NCI-H2081 treated with DMSO at 0.1 percent for 48 hours (cell line): ENCODE measurements at regions not wholly inside any gene's neighbourhood (a gene's known extent, or its start where the extent isn't known, plus 50 kb on each side); places are given as distances from the start of the nearest gene placed in this dataset.
A peak's percentile ranks its signal among the peaks of the same experiment; 100 is the strongest.
"Not testable (repeated sequence)": the region's sequence is repeated elsewhere in the genome, so short reads cannot be mapped to it uniquely, and the experiment has no call there.

Experiments used
- DNase-seq: peaks from one replicate; lab custom pipeline; 2025; lab: John Stamatoyannopoulos, UW

GRCh38 chr9:29394855-29395254, 1821.6 kb upstream of the C9orf72 start:
- DNase-seq: no peak

- no peak for DNase-seq
Observed at GRCh38 chr9:29397148-29397547, 1823.9 kb upstream of the C9orf72 start.

DNA sequence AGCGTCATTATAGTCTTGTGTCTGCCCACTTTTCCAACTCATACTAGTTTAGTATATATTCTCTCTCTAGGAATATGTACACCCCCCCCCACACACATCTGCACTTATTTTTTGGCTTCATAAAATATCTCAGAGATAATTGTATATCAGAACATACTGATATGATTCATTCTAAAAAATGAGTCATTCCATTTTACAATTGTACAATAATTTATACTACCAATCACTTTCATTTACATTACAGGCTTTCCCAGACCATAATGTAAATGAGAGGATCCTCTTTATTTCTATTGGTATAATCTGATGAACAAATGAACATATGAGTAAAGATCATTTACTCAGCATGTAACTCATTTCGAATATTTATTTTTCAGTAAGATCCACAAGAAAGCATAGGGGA, 1842.9 kb upstream of the C9orf72 start:
- no peak for DNase-seq

DNA sequence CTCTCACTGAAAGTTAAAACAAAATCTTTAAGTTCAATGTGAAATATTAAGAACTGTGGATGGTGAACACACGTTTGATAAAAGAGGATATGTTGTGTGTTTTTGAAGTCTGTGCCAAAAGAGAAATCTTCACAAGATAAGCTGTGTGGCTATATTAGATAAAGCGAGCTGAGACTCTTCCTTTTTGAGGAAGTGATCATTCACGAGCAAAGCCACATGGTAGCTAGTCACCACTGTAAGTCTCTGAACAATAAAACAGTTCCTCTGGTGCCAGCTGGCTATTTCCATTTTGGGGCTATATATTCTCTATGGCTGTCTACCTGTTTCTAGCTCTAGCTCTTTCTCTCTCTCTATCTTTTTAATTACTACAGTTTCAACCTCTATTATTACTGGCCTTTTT, 1849.2 kb upstream of the C9orf72 start:
- DNase-seq: no peak

DNA sequence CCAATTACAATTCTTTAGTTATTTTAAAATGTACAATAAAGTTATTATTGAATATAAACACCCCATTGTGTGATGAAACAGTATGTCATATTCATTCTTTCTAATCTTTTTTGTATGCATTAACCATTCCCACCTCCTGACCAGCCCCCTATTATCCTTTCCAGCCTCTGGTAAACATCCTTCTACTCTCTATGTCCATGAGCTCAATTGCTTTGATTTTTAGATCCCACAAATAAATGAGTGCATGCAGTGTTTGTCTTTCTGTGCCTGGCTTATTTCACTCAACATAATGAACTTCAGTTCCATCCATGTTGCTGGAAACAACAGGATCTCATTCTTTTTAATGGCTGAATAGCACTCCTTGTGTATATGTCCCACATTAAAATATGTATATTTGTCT, 1858.9 kb upstream of the C9orf72 start:
- no peak for DNase-seq

GRCh38 chr9:29432656-29433055, 1859.4 kb upstream of the C9orf72 start:
- not testable (repeated sequence) for DNase-seq

- DNase-seq: no peak
Observed at GRCh38 chr9:29435368-29435767, 1862.1 kb upstream of the C9orf72 start.

DNA sequence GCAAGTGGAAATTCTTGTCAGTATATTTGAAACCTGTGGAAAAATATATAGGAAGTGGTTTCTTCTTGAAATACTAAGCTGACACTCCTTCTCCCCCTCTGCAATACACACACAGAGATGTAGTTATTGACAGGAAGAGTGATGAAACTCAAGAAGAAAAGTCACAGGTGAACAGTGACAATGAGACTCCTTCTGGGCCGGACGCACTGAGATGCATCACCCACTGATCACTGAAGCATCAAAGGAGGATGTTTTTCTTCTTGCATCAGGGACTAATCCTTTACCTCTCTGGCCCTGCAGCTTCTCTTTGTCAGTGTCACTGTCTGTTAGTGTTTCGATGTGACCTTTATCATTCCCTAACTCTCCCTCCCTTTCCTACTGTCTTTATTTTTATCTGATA, 1864.2 kb upstream of the C9orf72 start:
- no peak for DNase-seq

- no peak for DNase-seq
Observed at GRCh38 chr9:29439961-29440360, 1866.7 kb upstream of the C9orf72 start.

DNA sequence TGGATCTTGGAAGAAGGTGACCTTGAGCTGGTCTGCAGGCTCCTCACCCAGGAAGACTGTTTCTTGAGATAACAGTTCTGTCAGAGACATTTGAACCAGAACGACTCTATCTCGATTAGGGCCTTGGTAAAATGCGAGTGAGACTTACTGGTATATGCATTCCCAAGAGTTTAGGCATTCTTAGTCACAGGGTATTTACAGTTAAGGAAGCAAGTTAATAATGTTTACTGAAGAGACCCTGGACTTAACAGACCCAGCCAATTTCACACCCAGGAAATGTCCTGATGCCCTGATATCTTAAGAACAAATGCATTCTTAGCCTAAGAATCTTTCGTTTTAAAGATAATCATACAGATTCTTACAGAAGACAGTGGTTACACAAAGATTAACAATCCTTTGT, 1867.2 kb upstream of the C9orf72 start:
- DNase-seq: no peak

DNA sequence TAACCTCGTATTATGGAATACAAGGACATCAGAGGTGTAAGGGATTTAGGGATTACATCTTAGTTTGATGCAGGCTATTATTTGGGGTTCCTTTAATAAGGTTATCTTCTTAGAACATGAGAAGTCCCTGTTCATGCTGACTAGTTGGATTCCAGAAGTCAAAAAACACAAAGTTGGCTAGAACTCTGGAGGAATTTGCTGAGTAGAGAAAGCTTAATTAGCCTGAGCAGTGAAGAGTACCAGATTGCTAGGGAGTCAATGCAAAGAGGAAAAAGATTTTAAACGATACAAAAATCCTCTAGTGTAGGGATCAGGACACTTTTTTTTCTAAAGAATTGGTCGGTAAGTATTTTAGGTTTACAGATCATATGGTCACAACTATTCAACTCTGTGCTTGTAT, 1872.5 kb upstream of the C9orf72 start:
- no peak for DNase-seq

DNA sequence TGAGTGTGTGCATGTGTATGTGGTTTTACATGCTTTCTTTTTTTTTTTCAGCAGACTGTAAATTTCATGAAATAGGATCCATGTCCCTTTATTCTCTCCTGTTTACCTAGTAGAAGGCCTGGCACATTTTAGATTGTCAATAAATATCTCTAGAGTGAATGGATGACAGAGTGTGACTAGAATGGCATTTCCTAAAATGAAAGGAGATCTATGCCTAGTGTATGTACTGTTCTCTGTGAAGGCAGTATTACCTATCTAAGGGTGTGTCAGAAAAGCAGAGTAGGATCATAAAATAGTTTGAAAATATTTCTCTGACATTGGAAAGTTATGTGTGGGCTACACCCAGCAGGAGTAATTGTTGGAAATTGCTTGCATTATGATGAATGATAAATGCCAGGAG, 1876.0 kb upstream of the C9orf72 start:
- DNase-seq: no peak

DNA sequence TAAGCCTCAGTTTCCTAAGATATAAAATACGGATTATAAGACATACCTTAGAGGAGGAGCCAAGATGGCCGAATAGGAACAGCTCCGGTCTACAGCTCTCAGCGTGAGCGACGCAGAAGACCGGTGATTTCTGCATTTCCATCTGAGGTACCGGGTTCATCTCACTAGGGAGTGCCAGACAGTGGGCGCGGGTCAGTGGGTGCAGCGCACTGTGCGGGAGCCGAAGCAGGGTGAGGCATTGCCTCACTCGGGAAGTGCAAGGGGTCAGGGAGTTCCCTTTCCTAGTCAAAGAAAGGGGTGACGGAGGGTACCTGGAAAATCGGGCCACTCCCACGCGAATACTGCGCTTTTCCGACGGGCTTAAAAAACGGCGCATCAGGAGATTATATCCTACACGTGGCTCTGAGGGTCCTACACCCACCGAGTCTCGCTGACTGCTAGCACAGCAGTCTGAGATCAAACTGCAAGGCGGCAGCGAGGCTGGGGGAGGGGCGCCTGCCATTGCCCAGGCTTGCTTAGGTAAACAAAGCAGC, 1877.1 kb upstream of the C9orf72 start:
- not testable (repeated sequence) for DNase-seq

DNA sequence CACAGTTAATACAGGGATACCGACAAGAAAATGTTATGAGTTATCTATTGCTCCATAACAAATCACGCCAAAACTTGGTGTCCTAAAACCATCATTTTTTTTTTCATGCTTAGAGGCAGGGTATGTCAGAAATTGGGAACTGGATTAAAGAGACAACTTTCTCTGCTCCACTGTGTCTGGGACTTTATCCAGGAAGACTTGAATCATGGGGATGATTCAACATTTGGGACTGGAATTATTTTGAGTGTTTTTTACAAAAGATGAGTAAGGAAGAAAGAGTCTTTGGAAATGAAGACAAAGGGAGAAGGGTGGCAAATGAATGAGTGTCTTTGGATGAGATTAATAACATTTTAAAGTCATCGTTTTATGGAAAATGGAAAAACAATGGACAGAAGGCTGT, 1883.7 kb upstream of the C9orf72 start:
- no peak for DNase-seq

DNA sequence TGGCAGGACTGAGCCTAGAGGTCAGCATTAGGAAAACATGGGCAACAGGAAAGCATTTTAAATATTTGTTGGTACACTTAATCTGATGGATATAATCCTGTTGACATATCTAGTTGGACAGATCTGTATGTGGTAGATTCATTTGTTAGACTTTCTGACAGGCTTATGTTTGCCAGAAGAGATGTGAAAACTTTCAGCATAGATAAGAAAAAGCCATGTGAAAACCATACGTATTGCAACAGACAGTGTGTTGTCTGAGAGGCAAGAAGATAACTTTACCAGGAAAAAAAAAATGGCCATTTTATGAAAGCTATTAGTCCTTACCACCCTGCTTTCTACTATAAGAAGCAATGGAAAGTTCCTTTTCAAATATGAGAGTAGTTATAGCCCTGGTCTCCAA, 1902.2 kb upstream of the C9orf72 start:
- DNase-seq: no peak

DNA sequence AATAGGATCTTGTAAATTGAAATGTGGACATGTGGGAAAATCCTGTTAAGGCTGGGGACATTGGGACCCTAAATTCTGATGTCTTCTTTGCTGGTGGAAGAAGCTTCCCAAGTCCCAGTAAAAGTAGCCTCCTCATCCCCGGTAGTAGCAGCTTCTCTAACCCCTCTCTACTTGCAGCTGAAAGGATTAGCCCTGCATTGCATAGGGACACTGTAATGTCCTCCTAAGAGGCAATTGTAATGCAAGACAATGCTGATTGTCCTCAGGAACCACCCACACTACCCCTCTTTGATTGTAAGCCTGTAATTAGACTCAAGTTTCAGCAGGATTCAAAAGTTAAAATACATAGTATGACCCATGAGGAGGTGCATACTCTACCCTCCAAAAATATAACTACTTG, 1938.4 kb upstream of the C9orf72 start:
- DNase-seq: no peak

- DNase-seq: peak; percentile 33
Observed at GRCh38 chr9:29514336-29514735, 1941.1 kb upstream of the C9orf72 start.

DNA sequence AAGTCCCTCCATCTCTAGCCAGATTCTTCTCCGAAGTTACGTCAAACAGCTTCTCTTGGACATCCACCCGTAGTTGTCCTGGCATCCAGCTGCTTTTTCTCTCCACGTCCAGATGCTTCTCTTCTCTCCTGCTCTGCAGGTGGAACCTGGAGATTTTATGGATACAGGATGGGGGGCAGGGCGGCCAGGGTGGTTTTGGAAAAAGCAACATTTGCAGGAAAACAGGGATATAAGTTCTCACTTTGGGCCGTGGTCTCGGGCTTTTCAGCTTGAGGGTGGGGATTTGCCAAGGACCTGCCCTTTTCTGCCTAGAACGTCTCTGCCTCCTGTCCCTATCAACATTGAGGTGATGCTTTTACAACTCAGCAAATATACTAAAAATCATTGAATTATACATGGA, 1941.6 kb upstream of the C9orf72 start:
- DNase-seq: no peak

GRCh38 chr9:29548436-29548835, 1975.2 kb upstream of the C9orf72 start:
- no peak for DNase-seq

- DNase-seq: no peak
Observed at GRCh38 chr9:29555502-29555901, 1982.2 kb upstream of the C9orf72 start.

DNA sequence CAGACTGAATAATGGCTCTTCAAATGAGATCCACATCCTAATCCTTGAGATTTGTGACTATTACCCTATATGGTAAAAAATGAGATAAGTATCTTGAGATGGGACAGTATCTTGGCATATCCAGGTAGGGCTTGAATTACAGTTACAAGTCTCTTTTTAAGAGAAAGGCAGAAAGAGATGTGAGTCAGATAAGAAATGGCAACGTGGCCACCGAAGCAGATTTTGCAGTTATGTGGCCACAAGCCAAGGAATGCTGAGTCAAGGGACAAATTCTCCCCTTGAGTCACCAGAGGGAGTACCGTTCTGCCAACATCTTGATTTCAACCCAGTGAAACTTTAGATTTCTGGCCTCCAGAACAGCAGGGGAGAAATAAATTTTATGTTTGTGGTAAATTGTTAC, 1983.0 kb upstream of the C9orf72 start:
- DNase-seq: no peak

GRCh38 chr9:29556746-29557145, 1983.5 kb upstream of the C9orf72 start:
- DNase-seq: no peak

GRCh38 chr9:29564564-29564963, 1991.3 kb upstream of the C9orf72 start:
- no peak for DNase-seq

DNA sequence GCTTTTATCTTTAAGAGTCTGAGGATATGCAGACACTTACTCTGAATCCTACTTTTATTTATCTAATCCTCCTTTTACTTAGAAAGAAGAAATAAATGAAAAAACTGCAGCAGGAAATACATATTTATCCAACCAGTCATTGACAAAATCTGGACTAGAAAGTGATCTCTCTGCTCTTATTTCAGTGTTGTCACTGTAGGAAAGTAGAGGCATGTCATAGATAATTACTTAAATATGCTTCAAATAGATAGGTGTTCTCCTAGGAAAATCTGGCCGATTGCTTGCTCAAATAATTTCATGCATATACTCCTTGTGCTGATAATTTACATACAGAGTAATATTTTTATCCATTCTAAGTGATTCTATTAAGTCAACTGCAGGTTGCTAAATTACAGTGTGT, 2001.9 kb upstream of the C9orf72 start:
- DNase-seq: no peak

GRCh38 chr9:29588361-29588760, 2015.1 kb upstream of the C9orf72 start:
- DNase-seq: no peak
